Uterus (tissue), 3 donors: ENCODE measurements at regions not wholly inside any gene's neighbourhood (a gene's known extent, or its start where the extent isn't known, plus 50 kb on each side); places are given as distances from the start of the nearest gene placed in this dataset.

ENCODE experiments used
- DNase-seq, 2 donors: peaks; one replicate each; pipeline ENCODE4 v3.0.0-alpha.2; 2019 to 2020
- H3K27ac ChIP-seq, 2 donors: fragments of 200-600 bp; sonication (generic); 1 replicate in 1 of 2; 2 replicates in 1 of 2; pipeline ENCODE4 v1.5.1; 2016 to 2018
- H3K27me3 ChIP-seq, 2 donors: fragments of 200-600 bp; sonication (generic); one replicate each; pipeline ENCODE4 v1.5.1; 2018 to 2019; ENCODE audit warnings: control low read depth in 1 of 2
- H3K36me3 ChIP-seq, 2 donors: fragments of 200-600 bp; sonication (generic); one replicate each; pipeline ENCODE4 v1.5.1; 2019; ENCODE audit warnings: control low read depth in 1 of 2
- H3K4me1 ChIP-seq, 2 donors: fragments of 200-600 bp; sonication (generic); one replicate each; pipeline ENCODE4 v1.5.1; 2018 to 2019; ENCODE audit warnings: control low read depth in 1 of 2
- H3K4me3 ChIP-seq, 2 donors: fragments of 200-600 bp; sonication (generic); 1 replicate in 1 of 2; 2 replicates in 1 of 2; pipeline ENCODE4 v1.5.1; 2018 to 2019; ENCODE audit warnings: mild to moderate bottlenecking in 1 of 2
- H3K9me3 ChIP-seq, 2 donors: fragments of 200-600 bp; sonication (generic); one replicate each; pipeline ENCODE4 v1.5.1; 2019; ENCODE audit warnings: control low read depth in 1 of 2
- POLR2A ChIP-seq, 2 donors: fragments of 450-650 bp; IDR thresholded peaks; one replicate each; pipeline ENCODE4 v1.6.1; 2016; ENCODE audit warnings: antibody characterized with exemption in 2 of 2, mild to moderate bottlenecking in 1 of 2, moderate library complexity in 1 of 2
- intact Hi-C: fragments of 100-400 bp; cut with DNase I; formaldehyde crosslinking; loops from one replicate; pipeline ENCODE4 v1.15.1; 2023; ENCODE audit warnings: low total_unique reads
- TF ChIP-seq, protein P1 (sequence below), 4 experiments: fragments of 200-600 bp in 2 of 4; fragments of 450-650 bp in 2 of 4; sonication (generic) in 2 of 4; IDR thresholded peaks; one replicate each; pipeline ENCODE4 v1.5.1; 2016 to 2019; ENCODE audit warnings: antibody characterized with exemption in 4 of 4, mild to moderate bottlenecking in 2 of 4, moderate library complexity in 1 of 4
- donor health status: DM: yes; HTN: yes; CAD: no.

DNA sequence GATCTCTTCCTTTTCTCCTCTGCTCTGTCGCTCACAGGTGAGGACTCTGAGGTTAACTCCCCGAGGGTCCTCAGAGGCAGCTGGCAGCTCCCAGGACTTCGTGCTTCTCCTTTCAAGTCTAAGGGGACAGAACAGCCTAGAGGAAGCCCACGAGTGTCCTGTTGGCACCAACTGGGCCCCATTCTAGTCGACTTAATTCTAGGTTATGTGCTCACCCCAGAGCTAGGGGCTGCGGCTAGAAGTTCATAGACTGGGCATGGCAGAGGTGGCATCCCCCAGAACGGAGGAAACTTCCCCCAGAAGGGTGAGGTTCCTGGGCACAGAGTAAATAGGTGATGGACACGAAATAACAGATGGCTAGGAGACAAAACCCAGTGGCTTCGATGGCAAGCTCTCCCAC, 259.4 kb downstream of the TEX36 start:
- Histone ChIP-seq H3K9me3 (no peaks in the 10 kb centered on the region), H3K27me3 (no peaks in the 10 kb centered on the region), H3K27ac (no peak overlapping the region), H3K36me3 (no peaks in the 10 kb centered on the region), H3K4me1 (no peaks in the 10 kb centered on the region), H3K4me3 (no peak overlapping the region)
- intact Hi-C loops: no loop called here
- DNase-seq: no peak
- no peak for TF ChIP-seq POLR2A (IDR thresholded peaks at IDR 0.05)
- TF ChIP-seq, protein P1, sequence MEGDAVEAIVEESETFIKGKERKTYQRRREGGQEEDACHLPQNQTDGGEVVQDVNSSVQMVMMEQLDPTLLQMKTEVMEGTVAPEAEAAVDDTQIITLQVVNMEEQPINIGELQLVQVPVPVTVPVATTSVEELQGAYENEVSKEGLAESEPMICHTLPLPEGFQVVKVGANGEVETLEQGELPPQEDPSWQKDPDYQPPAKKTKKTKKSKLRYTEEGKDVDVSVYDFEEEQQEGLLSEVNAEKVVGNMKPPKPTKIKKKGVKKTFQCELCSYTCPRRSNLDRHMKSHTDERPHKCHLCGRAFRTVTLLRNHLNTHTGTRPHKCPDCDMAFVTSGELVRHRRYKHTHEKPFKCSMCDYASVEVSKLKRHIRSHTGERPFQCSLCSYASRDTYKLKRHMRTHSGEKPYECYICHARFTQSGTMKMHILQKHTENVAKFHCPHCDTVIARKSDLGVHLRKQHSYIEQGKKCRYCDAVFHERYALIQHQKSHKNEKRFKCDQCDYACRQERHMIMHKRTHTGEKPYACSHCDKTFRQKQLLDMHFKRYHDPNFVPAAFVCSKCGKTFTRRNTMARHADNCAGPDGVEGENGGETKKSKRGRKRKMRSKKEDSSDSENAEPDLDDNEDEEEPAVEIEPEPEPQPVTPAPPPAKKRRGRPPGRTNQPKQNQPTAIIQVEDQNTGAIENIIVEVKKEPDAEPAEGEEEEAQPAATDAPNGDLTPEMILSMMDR (IDR thresholded peaks at IDR 0.05): no peak

DNA sequence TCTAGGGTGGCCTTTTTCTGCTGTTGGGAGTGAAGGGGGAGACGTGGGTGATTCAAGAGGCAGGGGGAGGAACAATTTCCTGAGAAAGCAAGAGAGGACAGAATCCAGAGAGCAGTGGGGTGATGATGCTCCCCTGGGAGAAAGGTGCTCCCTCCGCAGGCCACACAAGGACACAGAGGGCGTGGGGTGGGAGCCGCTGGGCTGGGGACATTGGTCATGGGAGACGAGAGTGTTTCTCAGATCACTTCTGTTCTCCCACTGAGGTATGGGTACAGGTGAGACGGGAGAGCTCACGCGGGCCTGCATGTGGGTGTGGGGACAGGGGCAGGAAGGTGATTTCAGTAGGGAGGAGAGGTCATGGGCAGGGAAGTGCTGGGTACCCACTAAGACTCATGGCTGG, 259.5 kb upstream of the CTBP2 start:
- no peak overlapping the region for H3K27ac ChIP-seq
- TF ChIP-seq POLR2A (IDR thresholded peaks at IDR 0.05): no peak
- TF ChIP-seq, protein P1 (IDR thresholded peaks at IDR 0.05): no peak
- no peaks in the 10 kb centered on the region for H3K4me1 ChIP-seq
- intact Hi-C loops: no loop called here
- H3K36me3 ChIP-seq: no peaks in the 10 kb centered on the region
- no peaks in the 10 kb centered on the region for H3K9me3 ChIP-seq
- DNase-seq: no peak
- no peaks in the 10 kb centered on the region for H3K27me3 ChIP-seq
- no peak overlapping the region for H3K4me3 ChIP-seq

DNA sequence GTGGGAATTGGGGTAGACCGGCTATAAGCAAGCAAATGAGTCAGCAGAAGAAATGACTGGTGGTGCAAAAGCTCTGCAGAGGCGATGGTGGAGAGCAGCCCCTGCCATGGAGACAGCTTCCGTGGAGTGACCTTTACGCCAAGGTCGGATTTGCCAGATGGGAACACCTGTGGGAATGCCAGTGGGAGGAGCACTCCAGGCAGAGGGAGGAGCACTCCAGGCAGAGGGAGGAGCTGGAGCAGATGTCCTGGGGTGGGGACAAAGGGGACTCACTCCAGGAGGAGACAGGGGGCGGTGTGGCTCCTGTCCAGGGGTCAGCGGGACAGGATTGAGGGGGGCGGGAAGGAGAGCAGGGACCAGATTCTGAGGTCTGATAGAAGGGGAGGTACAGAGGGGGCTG, 258.8 kb upstream of the CTBP2 start:
- Histone ChIP-seq H3K27ac (no peak overlapping the region), H3K4me3 (no peak overlapping the region), H3K4me1 (no peaks in the 10 kb centered on the region), H3K27me3 (no peaks in the 10 kb centered on the region), H3K36me3 (no peaks in the 10 kb centered on the region), H3K9me3 (no peaks in the 10 kb centered on the region)
- DNase-seq: no peak
- TF ChIP-seq, protein P1 (IDR thresholded peaks at IDR 0.05): no peak
- no peak for TF ChIP-seq POLR2A (IDR thresholded peaks at IDR 0.05)
- intact Hi-C loops: no loop called here

DNA sequence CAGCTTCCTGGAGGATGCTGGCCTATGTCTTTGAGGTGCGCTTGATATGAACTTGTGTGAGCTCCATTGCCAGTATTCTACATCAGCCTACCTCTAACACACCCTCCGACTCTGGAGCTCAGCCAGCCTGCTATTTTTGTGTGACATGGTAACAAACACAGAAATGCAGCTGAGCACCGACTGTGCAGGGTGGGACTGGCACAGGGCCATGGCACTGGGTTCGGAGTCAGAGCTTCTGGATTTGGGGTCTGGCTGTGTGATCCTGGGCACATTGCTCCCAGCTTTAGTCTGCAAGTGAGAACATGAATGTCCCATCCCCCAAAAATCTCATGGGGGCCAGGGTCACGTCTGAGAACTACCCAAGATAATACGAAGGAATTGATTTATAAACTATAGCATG, 257.2 kb upstream of the CTBP2 start:
- H3K27me3 ChIP-seq: no peaks in the 10 kb centered on the region
- intact Hi-C loops: no loop called here
- H3K4me1 ChIP-seq: no peaks in the 10 kb centered on the region
- DNase-seq: no peak
- no peak overlapping the region for H3K4me3 ChIP-seq
- no peaks in the 10 kb centered on the region for H3K36me3 ChIP-seq
- TF ChIP-seq POLR2A (IDR thresholded peaks at IDR 0.05): no peak
- TF ChIP-seq, protein P1 (IDR thresholded peaks at IDR 0.05): no peak
- no peak overlapping the region for H3K27ac ChIP-seq
- H3K9me3 ChIP-seq: no peaks in the 10 kb centered on the region

DNA sequence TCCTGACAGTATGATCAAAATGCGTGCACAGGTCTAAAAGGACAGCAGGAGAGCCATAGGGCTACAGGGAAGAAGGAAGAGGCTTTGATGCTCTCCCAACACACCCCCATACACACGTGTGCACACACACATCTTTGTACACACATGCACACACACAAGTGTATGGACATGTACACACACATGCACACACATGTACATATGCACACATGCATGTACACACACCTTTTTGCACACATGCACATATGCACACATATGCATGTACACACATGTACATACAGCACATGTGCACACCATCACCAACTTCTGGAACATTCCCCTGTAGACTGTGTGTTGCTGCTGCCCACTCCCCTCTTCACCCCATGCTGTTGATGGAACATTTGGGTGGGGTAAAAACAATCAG, 255.6 kb upstream of the CTBP2 start:
- intact Hi-C loops: no loop called here
- no peaks in the 10 kb centered on the region for H3K27me3 ChIP-seq
- TF ChIP-seq, protein P1 (IDR thresholded peaks at IDR 0.05): no peak
- no peak for TF ChIP-seq POLR2A (IDR thresholded peaks at IDR 0.05)
- H3K4me3 ChIP-seq: no peak overlapping the region
- no peak for DNase-seq
- H3K27ac ChIP-seq: no peak overlapping the region
- H3K4me1 ChIP-seq: no peaks in the 10 kb centered on the region
- no peaks in the 10 kb centered on the region for H3K9me3 ChIP-seq
- H3K36me3 ChIP-seq: no peaks in the 10 kb centered on the region
